LNCAP (cell line): ENCODE measurements at regions not wholly inside any gene's neighbourhood (a gene's known extent, or its start where the extent isn't known, plus 50 kb on each side); places are given as distances from the start of the nearest gene placed in this dataset.

Experiments
- CTCF ChIP-seq: fragments of 450-650 bp; IDR thresholded peaks from 2 replicates; pipeline ENCODE4 v1.5.1; 2017; ENCODE audit warnings: mild to moderate bottlenecking

GRCh38 chr17:26962255-26963162, 331.4 kb upstream of the WSB1 start:
- no peak for TF ChIP-seq CTCF

- TF ChIP-seq CTCF = no peak
Measured at GRCh38 chr17:26963163-26963503, 330.8 kb upstream of the WSB1 start.

- TF ChIP-seq CTCF = peak; percentile 37; the same call in 1 of the 2 replicates
Measured at GRCh38 chr17:27007734-27008531, 286.0 kb upstream of the WSB1 start.

GRCh38 chr17:27009087-27009486, 284.8 kb upstream of the WSB1 start:
- TF ChIP-seq CTCF = no peak

GRCh38 chr17:27038676-27039075, 255.2 kb upstream of the WSB1 start:
- TF ChIP-seq CTCF = peak; percentile 48; the same call in 1 of the 2 replicates

GRCh38 chr17:27049104-27049784, 244.7 kb upstream of the WSB1 start:
- TF ChIP-seq CTCF = no peak

- TF ChIP-seq CTCF = no peak
Measured at GRCh38 chr17:27065588-27065987, 228.3 kb upstream of the WSB1 start.
